Naive B cell (primary cell): ENCODE measurements at regions not wholly inside any gene's neighbourhood (a gene's known extent, or its start where the extent isn't known, plus 50 kb on each side); places are given as distances from the start of the nearest gene placed in this dataset.

Experiments
- ATAC-seq, 2 donors: fragments of 150-1000 bp; cut with Tn5 transposase; 2 replicates each; pipeline ENCODE4 v1.10.0; 2021; ENCODE audit warnings: low read depth in 2 of 2, mild to moderate bottlenecking in 2 of 2, moderate library complexity in 2 of 2
- DNase-seq: peaks from one replicate; pipeline ENCODE4 v3.0.0; 2022
- H3K27ac Mint-ChIP-seq, 6 donors: one replicate each; pipeline ENCODE4 v1.8.0; 2020 to 2022; ENCODE audit warnings: mild to moderate bottlenecking in 6 of 6, mixed read lengths in 6 of 6, moderate library complexity in 5 of 6, inconsistent platforms in 2 of 6
- H3K27me3 Mint-ChIP-seq, 3 donors: one replicate each; pipeline ENCODE4 v1.8.0; 2021 to 2022; ENCODE audit warnings: mixed read lengths in 3 of 3, mild to moderate bottlenecking in 1 of 3
- H3K36me3 Mint-ChIP-seq, 2 donors: one replicate each; pipeline ENCODE4 v1.8.0; 2020 to 2022; ENCODE audit warnings: mixed read lengths in 2 of 2, inconsistent platforms in 1 of 2, mild to moderate bottlenecking in 1 of 2
- H3K4me1 Mint-ChIP-seq, 3 donors: one replicate each; pipeline ENCODE4 v1.8.0; 2020 to 2022; ENCODE audit warnings: mixed read lengths in 3 of 3, inconsistent platforms in 1 of 3, mild to moderate bottlenecking in 1 of 3, moderate library complexity in 1 of 3
- H3K4me3 Mint-ChIP-seq, 8 donors: one replicate each; pipeline ENCODE4 v1.8.0; 2020 to 2022; ENCODE audit warnings: mild to moderate bottlenecking in 8 of 8, mixed read lengths in 8 of 8, moderate library complexity in 8 of 8, inconsistent platforms in 2 of 8
- H3K9me3 Mint-ChIP-seq, 7 donors: one replicate each; pipeline ENCODE4 v1.8.0; 2020 to 2022; ENCODE audit warnings: mixed read lengths in 7 of 7, mild to moderate bottlenecking in 5 of 7, inconsistent platforms in 2 of 7, moderate library complexity in 1 of 7

GRCh38 chr20:41861772-41862422 lies 243.7 kb upstream of the CHD6 start:
- no peak overlapping the region for H3K4me3 Mint-ChIP-seq
- peaks cover 0 to 9% (median 5%) of the 10 kb centered on the region in 7 donors for H3K9me3 Mint-ChIP-seq
- no peaks in the 10 kb centered on the region for H3K4me1 Mint-ChIP-seq
- ATAC-seq, result no peak
- H3K36me3 Mint-ChIP-seq, result peaks cover 0 to 4% of the 10 kb centered on the region in 2 donors
- no peak for DNase-seq
- H3K27me3 Mint-ChIP-seq, result peaks cover 0 to 5% (median 0%) of the 10 kb centered on the region in 3 donors
- H3K27ac Mint-ChIP-seq, result no peak overlapping the region

- Mint-ChIP-seq H3K27me3 (peaks cover 12 to 17% (median 12%) of the 10 kb centered on the region in 3 donors), H3K4me3 (no peak overlapping the region), H3K36me3 (peaks cover 0 to under 1% of the 10 kb centered on the region in 2 donors), H3K4me1 (no peaks in the 10 kb centered on the region), H3K27ac (no peak overlapping the region), H3K9me3 (peaks cover 0 to 13% (median 7%) of the 10 kb centered on the region in 7 donors)
- DNase-seq (no peak), ATAC-seq (no peak)
Measured at GRCh38 chr20:41854765-41855164, 236.6 kb upstream of the CHD6 start.

- Mint-ChIP-seq H3K4me1 (no peaks in the 10 kb centered on the region), H3K9me3 (peaks cover 0 to 10% (median 7%) of the 10 kb centered on the region in 7 donors), H3K36me3 (no peaks in the 10 kb centered on the region), H3K27me3 (peaks cover 12 to 17% (median 12%) of the 10 kb centered on the region in 3 donors), H3K27ac (no peak overlapping the region), H3K4me3 (no peak overlapping the region)
- DNase-seq (no peak), ATAC-seq (no peak)
Measured at GRCh38 chr20:41853806-41854205, 235.6 kb upstream of the CHD6 start.

- ATAC-seq (no peak), DNase-seq (no peak)
- no peak overlapping the region for H3K4me3 Mint-ChIP-seq
- peaks cover 8 to 12% (median 9%) of the 10 kb centered on the region in 3 donors for H3K27me3 Mint-ChIP-seq
- H3K27ac Mint-ChIP-seq, result no peak overlapping the region
- H3K36me3 Mint-ChIP-seq, result no peaks in the 10 kb centered on the region
- H3K9me3 Mint-ChIP-seq, result peaks cover 0 to 3% (median 0%) of the 10 kb centered on the region in 7 donors
- no peaks in the 10 kb centered on the region for H3K4me1 Mint-ChIP-seq
Measured at GRCh38 chr20:41848180-41848579, 230.0 kb upstream of the CHD6 start.

GRCh38 chr20:41837669-41838224 lies 219.6 kb upstream of the CHD6 start:
- Mint-ChIP-seq H3K4me3 (no peak overlapping the region), H3K36me3 (no peaks in the 10 kb centered on the region), H3K4me1 (no peaks in the 10 kb centered on the region), H3K27ac (no peak overlapping the region), H3K27me3 (peaks cover 9 to 15% (median 14%) of the 10 kb centered on the region in 3 donors), H3K9me3 (peaks cover 0 to 5% (median 4%) of the 10 kb centered on the region in 7 donors)
- no peak for DNase-seq
- no peak for ATAC-seq

GRCh38 chr20:41833739-41834138 lies 215.6 kb upstream of the CHD6 start:
- Mint-ChIP-seq H3K27ac (no peak overlapping the region), H3K36me3 (no peaks in the 10 kb centered on the region), H3K27me3 (peaks cover 0 to 15% (median 15%) of the 10 kb centered on the region in 3 donors), H3K4me3 (no peak overlapping the region), H3K4me1 (no peaks in the 10 kb centered on the region), H3K9me3 (peaks cover 0 to 5% (median 4%) of the 10 kb centered on the region in 7 donors)
- ATAC-seq (no peak), DNase-seq (no peak)

GRCh38 chr20:41830702-41831101 lies 212.5 kb upstream of the CHD6 start:
- Mint-ChIP-seq H3K9me3 (peaks cover 0 to 10% (median 5%) of the 10 kb centered on the region in 7 donors), H3K27ac (no peak overlapping the region), H3K4me1 (no peaks in the 10 kb centered on the region), H3K36me3 (no peaks in the 10 kb centered on the region), H3K27me3 (peaks cover 21 to 24% (median 22%) of the 10 kb centered on the region in 3 donors), H3K4me3 (no peak overlapping the region)
- ATAC-seq (no peak), DNase-seq (no peak)

GRCh38 chr20:41819436-41819835 lies 201.3 kb upstream of the CHD6 start:
- ATAC-seq (no peak), DNase-seq (no peak)
- H3K27ac Mint-ChIP-seq, result no peak overlapping the region
- H3K4me3 Mint-ChIP-seq, result no peak overlapping the region
- no peaks in the 10 kb centered on the region for H3K4me1 Mint-ChIP-seq
- peaks cover 0 to 7% (median 4%) of the 10 kb centered on the region in 7 donors for H3K9me3 Mint-ChIP-seq
- no peaks in the 10 kb centered on the region for H3K36me3 Mint-ChIP-seq
- no peaks in the 10 kb centered on the region for H3K27me3 Mint-ChIP-seq

GRCh38 chr20:41818991-41819390 lies 200.8 kb upstream of the CHD6 start:
- DNase-seq, result no peak
- peaks cover 0 to 7% (median 4%) of the 10 kb centered on the region in 7 donors for H3K9me3 Mint-ChIP-seq
- no peak overlapping the region for H3K4me3 Mint-ChIP-seq
- no peaks in the 10 kb centered on the region for H3K27me3 Mint-ChIP-seq
- no peaks in the 10 kb centered on the region for H3K36me3 Mint-ChIP-seq
- H3K27ac Mint-ChIP-seq, result no peak overlapping the region
- ATAC-seq, result no peak
- no peaks in the 10 kb centered on the region for H3K4me1 Mint-ChIP-seq

- H3K4me3 Mint-ChIP-seq, result no peak overlapping the region
- ATAC-seq, result no peak
- no peak for DNase-seq
- no peaks in the 10 kb centered on the region for H3K4me1 Mint-ChIP-seq
- H3K27me3 Mint-ChIP-seq, result no peaks in the 10 kb centered on the region
- peaks cover 3 to 11% (median 4%) of the 10 kb centered on the region in 7 donors for H3K9me3 Mint-ChIP-seq
- H3K27ac Mint-ChIP-seq, result no peak overlapping the region
- H3K36me3 Mint-ChIP-seq, result no peaks in the 10 kb centered on the region
Measured at GRCh38 chr20:41818369-41818768, 200.2 kb upstream of the CHD6 start.

GRCh38 chr20:41811456-41811855 lies 193.3 kb upstream of the CHD6 start:
- H3K9me3 Mint-ChIP-seq, result peaks cover 7 to 36% (median 16%) of the 10 kb centered on the region in 7 donors
- no peaks in the 10 kb centered on the region for H3K27me3 Mint-ChIP-seq
- DNase-seq, result no peak
- no peak for ATAC-seq
- H3K4me3 Mint-ChIP-seq, result no peak overlapping the region
- H3K36me3 Mint-ChIP-seq, result peaks cover 0 to 14% of the 10 kb centered on the region in 2 donors
- H3K4me1 Mint-ChIP-seq, result no peaks in the 10 kb centered on the region
- no peak overlapping the region for H3K27ac Mint-ChIP-seq

GRCh38 chr20:41800040-41800439 lies 181.9 kb upstream of the CHD6 start:
- no peak for ATAC-seq
- no peak overlapping the region for H3K4me3 Mint-ChIP-seq
- peaks cover 0 to 10% (median 0%) of the 10 kb centered on the region in 3 donors for H3K27me3 Mint-ChIP-seq
- no peak for DNase-seq
- peaks cover 0 to 4% (median 0%) of the 10 kb centered on the region in 7 donors for H3K9me3 Mint-ChIP-seq
- H3K27ac Mint-ChIP-seq, result no peak overlapping the region
- no peaks in the 10 kb centered on the region for H3K4me1 Mint-ChIP-seq
- no peaks in the 10 kb centered on the region for H3K36me3 Mint-ChIP-seq

GRCh38 chr20:41798930-41799502 lies 180.8 kb upstream of the CHD6 start:
- no peaks in the 10 kb centered on the region for H3K4me1 Mint-ChIP-seq
- no peak overlapping the region for H3K27ac Mint-ChIP-seq
- H3K36me3 Mint-ChIP-seq, result no peaks in the 10 kb centered on the region
- H3K9me3 Mint-ChIP-seq, result peaks cover 0 to 4% (median 0%) of the 10 kb centered on the region in 7 donors
- no peak overlapping the region for H3K4me3 Mint-ChIP-seq
- peaks cover 0 to 14% (median 0%) of the 10 kb centered on the region in 3 donors for H3K27me3 Mint-ChIP-seq
- ATAC-seq (no peak), DNase-seq (no peak)

- Mint-ChIP-seq H3K27ac (no peak overlapping the region), H3K36me3 (no peaks in the 10 kb centered on the region), H3K9me3 (peaks cover 0 to 11% (median under 1%) of the 10 kb centered on the region in 7 donors), H3K27me3 (peaks cover 0 to 7% (median 0%) of the 10 kb centered on the region in 3 donors), H3K4me3 (no peak overlapping the region), H3K4me1 (no peaks in the 10 kb centered on the region)
- no peak for DNase-seq
- ATAC-seq, result no peak
Measured at GRCh38 chr20:41786158-41786557, 168.0 kb upstream of the CHD6 start.
